ENCODE measurements at regions not wholly inside any gene's neighbourhood (a gene's known extent, or its start where the extent isn't known, plus 50 kb on each side); places are given as distances from the start of the nearest gene placed in this dataset.

GRCh38 chr2:36168115-36168514, 187.5 kb upstream of the CRIM1 start:
- Mint-ChIP-seq H3K27me3 (ENCODE audit: low read depth) (no peaks in the 10 kb centered on the region), H3K27ac (no peak overlapping the region), H3K36me3 (no peaks in the 10 kb centered on the region), H3K9me3 (no peaks in the 10 kb centered on the region), H3K4me3 (no peak overlapping the region), H3K4me1 (peaks cover 15% of the 10 kb centered on the region)
- CTCF ChIA-PET, result no interaction called here
- DNase-seq (ENCODE audit: low spot score) (no peak), ATAC-seq (no peak)
- TF ChIP-seq ZBTB43 (CRISPR knock-in tag; IDR thresholded peaks at IDR 0.05), result no peak
- TF ChIP-seq CDX4 (CRISPR knock-in tag; IDR thresholded peaks at IDR 0.05; ENCODE audit: borderline replicate concordance), result no peak
- no peak for TF ChIP-seq PREB (CRISPR knock-in tag; IDR thresholded peaks at IDR 0.05; ENCODE audit: borderline replicate concordance)
- TF ChIP-seq NR3C1 (CRISPR knock-in tag; conservative IDR thresholded peaks at IDR 0.05; ENCODE audit: low read depth), result no peak
- TF ChIP-seq FOXK1 (CRISPR knock-in tag; IDR thresholded peaks at IDR 0.05), result no peak
- TF ChIP-seq RORB (CRISPR knock-in tag; IDR thresholded peaks at IDR 0.05), result no peak
- TF ChIP-seq ZSCAN18 (CRISPR knock-in tag; IDR thresholded peaks at IDR 0.05), result no peak
- no peak for TF ChIP-seq NFYB (CRISPR knock-in tag; conservative IDR thresholded peaks at IDR 0.05; ENCODE audit: low read depth)
- TF ChIP-seq GRHL2 (CRISPR knock-in tag; IDR thresholded peaks at IDR 0.05; ENCODE audit: insufficient replicate concordance, severe bottlenecking), result no peak
- no peak for TF ChIP-seq HMGA2 (CRISPR knock-in tag; IDR thresholded peaks at IDR 0.05)
- TF ChIP-seq GTF2I (CRISPR knock-in tag; conservative IDR thresholded peaks at IDR 0.05), result no peak
- TF ChIP-seq PRDM15 (CRISPR knock-in tag; IDR thresholded peaks at IDR 0.05), result no peak
- TF ChIP-seq CBFB (CRISPR knock-in tag; IDR thresholded peaks at IDR 0.05; ENCODE audit: low read depth), result no peak
- no peak for TF ChIP-seq ATF6 (CRISPR knock-in tag; IDR thresholded peaks at IDR 0.05)
- no peak for TF ChIP-seq ZNF281 (CRISPR knock-in tag; IDR thresholded peaks at IDR 0.05)
- no peak for TF ChIP-seq ZNF121 (CRISPR knock-in tag; IDR thresholded peaks at IDR 0.05)
- no peak for TF ChIP-seq JUN (CRISPR knock-in tag; IDR thresholded peaks at IDR 0.05)
- POLR2A ChIA-PET, result no interaction called here

Measured in WTC11 (cell line).